H1 (cell line): ENCODE measurements at regions not wholly inside any gene's neighbourhood (a gene's known extent, or its start where the extent isn't known, plus 50 kb on each side); places are given as distances from the start of the nearest gene placed in this dataset.

Experiments
- CTCF ChIA-PET: fragments of 300-600 bp; sonication (Branson Sonifier 250); formaldehyde crosslinking; loops from one replicate; lab custom pipeline; 2021; ENCODE audit not compliant: partially characterized antibody; lab: Charles Lee
- POLR2A ChIA-PET: fragments of 300-600 bp; sonication (Branson Sonifier 250); formaldehyde crosslinking; loops from one replicate; lab custom pipeline; 2021; ENCODE audit warnings: inconsistent platforms; ENCODE audit not compliant: partially characterized antibody; lab: Charles Lee
- DNase-seq, 2 experiments: peaks; one replicate each; pipeline versions ENCODE4 v3.0.0 to v3.0.0-alpha.2; 2010 to 2022; ENCODE audit warnings: low spot score in 2 of 2, low read depth in 1 of 2, mixed read lengths in 1 of 2
- FAIRE-seq: peaks from 2 replicates; lab custom pipeline; 2011; peaks lifted over from hg19 to GRCh38; lab: Jason Lieb, UNC
- H2AFZ ChIP-seq: 2 replicates; pipeline ENCODE4 v1.8.1; 2012; ENCODE audit warnings: low read length, inconsistent platforms
- H2AK5ac ChIP-seq: 2 replicates; pipeline ENCODE4 v1.6.1; 2013; ENCODE audit warnings: low read depth, low read length
- H2BK120ac ChIP-seq: replicated peaks from 2 replicates; pipeline ENCODE3; 2013; ENCODE audit warnings: low read depth, low read length, inconsistent platforms
- H2BK12ac ChIP-seq: 2 replicates; pipeline ENCODE4 v1.6.1; 2013; ENCODE audit warnings: low read depth, low read length
- H2BK15ac ChIP-seq: 2 replicates; pipeline ENCODE4 v1.6.1; 2013; ENCODE audit warnings: low read length
- H2BK20ac ChIP-seq: 2 replicates; pipeline ENCODE4 v1.6.1; 2013; ENCODE audit warnings: low read length
- H2BK5ac ChIP-seq: 2 replicates; pipeline ENCODE4 v1.6.1; 2013; ENCODE audit warnings: low read depth, low read length
- H3K14ac ChIP-seq: 2 replicates; pipeline ENCODE4 v1.6.1; 2013; ENCODE audit warnings: inconsistent platforms; ENCODE audit not compliant: insufficient read length
- H3K18ac ChIP-seq: 2 replicates; pipeline ENCODE4 v1.6.1; 2013; ENCODE audit warnings: low read length; ENCODE audit errors: extremely low read depth
- H3K23ac ChIP-seq: 2 replicates; pipeline ENCODE4 v1.6.1; 2013; ENCODE audit warnings: inconsistent platforms; ENCODE audit not compliant: insufficient read length
- H3K23me2 ChIP-seq: 2 replicates; pipeline ENCODE4 v1.6.1; 2013; ENCODE audit warnings: low read depth, low read length
- H3K27ac ChIP-seq: 2 replicates; pipeline ENCODE4 v1.6.1; 2011; ENCODE audit warnings: low read depth, low read length, inconsistent platforms
- H3K27me3 ChIP-seq, 4 experiments: replicated peaks in 1 of 4; 1 replicate in 1 of 4; 2 replicates in 3 of 4; pipeline versions ENCODE4 v1.6.1 to v1.8.1; 2011 to 2013; ENCODE audit warnings: low read length in 3 of 4, mild to moderate bottlenecking in 3 of 4, inconsistent platforms in 2 of 4, mixed read lengths in 2 of 4, moderate library complexity in 1 of 4; ENCODE audit not compliant: control insufficient read depth in 3 of 4, insufficient read depth in 3 of 4; ENCODE audit errors: extremely low read depth in 1 of 4
- H3K36me3 ChIP-seq, 4 experiments: 2 replicates each; pipeline versions ENCODE4 v1.6.1 to v1.8.1; 2011 to 2013; ENCODE audit warnings: mild to moderate bottlenecking in 4 of 4, low read length in 3 of 4, moderate library complexity in 2 of 4, control low read depth in 1 of 4, inconsistent platforms in 1 of 4; ENCODE audit not compliant: insufficient read depth in 4 of 4, control insufficient read depth in 2 of 4
- H3K4ac ChIP-seq: replicated peaks from 2 replicates; pipeline ENCODE3; 2013; ENCODE audit warnings: low read length, low read depth, mixed read lengths, inconsistent platforms; ENCODE audit not compliant: insufficient read length
- H3K4me1 ChIP-seq, 4 experiments: replicated peaks in 1 of 4; 1 replicate in 1 of 4; 2 replicates in 3 of 4; pipeline versions ENCODE4 v1.6.1 to v1.8.1; 2011 to 2013; ENCODE audit warnings: low read length in 3 of 4, inconsistent platforms in 2 of 4, mixed read lengths in 1 of 4; ENCODE audit not compliant: insufficient read depth in 4 of 4, control insufficient read depth in 3 of 4
- H3K4me2 ChIP-seq, 2 experiments: 2 replicates each; pipeline versions ENCODE4 v1.6.1 to v1.8.1; 2011 to 2013; ENCODE audit warnings: low read depth in 2 of 2, low read length in 2 of 2, control low read depth in 1 of 2, inconsistent platforms in 1 of 2, mild to moderate bottlenecking in 1 of 2; ENCODE audit not compliant: insufficient read depth in 1 of 2
- H3K4me3 ChIP-seq, 4 experiments: fragments of 200-600, 300-600 bp in 1 of 4; sonication (generic), shearing (Covaris generic), sonication (Bioruptor Twin) in 1 of 4; 2 replicates each; pipeline versions ENCODE4 v1.5.1 to v1.8.1; 2011 to 2016; ENCODE audit warnings: low read length in 4 of 4, low read depth in 3 of 4, control low read depth in 2 of 4, inconsistent platforms in 2 of 4, mild to moderate bottlenecking in 2 of 4, mixed read lengths in 1 of 4, moderate library complexity in 1 of 4; ENCODE audit not compliant: insufficient read depth in 2 of 4; ENCODE audit errors: extremely low read depth in 1 of 4
- H3K56ac ChIP-seq: replicated peaks from 2 replicates; pipeline ENCODE3; 2013; ENCODE audit warnings: low read depth, mild to moderate bottlenecking, mixed read lengths, low read length, inconsistent platforms; ENCODE audit not compliant: insufficient read length
- H3K79me1 ChIP-seq: 2 replicates; pipeline ENCODE4 v1.6.1; 2013; ENCODE audit warnings: low read depth, low read length, control low read depth
- H3K79me2 ChIP-seq, 2 experiments: 2 replicates each; pipeline versions ENCODE4 v1.6.1 to v1.8.1; 2012 to 2013; ENCODE audit warnings: low read length in 2 of 2, mild to moderate bottlenecking in 2 of 2, inconsistent platforms in 1 of 2; ENCODE audit not compliant: insufficient read depth in 2 of 2, control insufficient read depth in 1 of 2
- H3K9ac ChIP-seq, 4 experiments: replicated peaks in 1 of 4; 1 replicate in 1 of 4; 2 replicates in 3 of 4; pipeline versions ENCODE4 v1.6.1 to v1.8.1; 2011 to 2013; ENCODE audit warnings: low read depth in 3 of 4, low read length in 3 of 4, control low read depth in 2 of 4, mild to moderate bottlenecking in 2 of 4, moderate library complexity in 2 of 4, inconsistent platforms in 1 of 4; ENCODE audit errors: extremely low read depth in 1 of 4
- H3K9me3 ChIP-seq, 2 experiments: 2 replicates each; pipeline versions ENCODE4 v1.6.1 to v1.8.1; 2012 to 2013; ENCODE audit warnings: mild to moderate bottlenecking in 2 of 2, moderate library complexity in 2 of 2, control low read depth in 1 of 2, inconsistent platforms in 1 of 2, low read depth in 1 of 2, low read length in 1 of 2, mixed read lengths in 1 of 2; ENCODE audit not compliant: insufficient read depth in 2 of 2
- H4K20me1 ChIP-seq, 2 experiments: replicated peaks in 1 of 2; 2 replicates each; pipeline versions ENCODE3 to v1.8.1; 2011 to 2013; ENCODE audit warnings: inconsistent platforms in 2 of 2, low read length in 2 of 2, mild to moderate bottlenecking in 1 of 2; ENCODE audit not compliant: insufficient read depth in 2 of 2, control insufficient read depth in 1 of 2
- H4K5ac ChIP-seq: 2 replicates; pipeline ENCODE4 v1.6.1; 2013; ENCODE audit warnings: low read length, low read depth, mixed read lengths, inconsistent platforms; ENCODE audit not compliant: insufficient read length
- H4K8ac ChIP-seq: 2 replicates; pipeline ENCODE4 v1.8.0; 2013; ENCODE audit warnings: mild to moderate bottlenecking, moderate library complexity, low read length, inconsistent platforms; ENCODE audit not compliant: insufficient read depth; ENCODE audit errors: extremely low read depth
- H4K91ac ChIP-seq: replicated peaks from 2 replicates; pipeline ENCODE3; 2013; ENCODE audit warnings: low read length, mixed read lengths, inconsistent platforms; ENCODE audit not compliant: insufficient read length
- BACH1 ChIP-seq: IDR thresholded peaks from 2 replicates; pipeline ENCODE4 v1.6.1; 2012; ENCODE audit warnings: low read length, improper control_type of control experiment
- BCL11A ChIP-seq, 2 experiments: IDR thresholded peaks; one replicate each; pipeline ENCODE4 v1.6.1; 2011; ENCODE audit warnings: low read depth in 2 of 2, low read length in 2 of 2, mild to moderate bottlenecking in 2 of 2
- CBX8 ChIP-seq: fragments of 300-800, 300-1000 bp; sonication (generic); IDR thresholded peaks from 2 replicates; pipeline ENCODE4 v1.7.1; 2016; ENCODE audit warnings: low read depth, low read length, borderline replicate concordance
- CEBPB ChIP-seq: IDR thresholded peaks from 2 replicates; pipeline ENCODE4 v1.6.1; 2012; ENCODE audit warnings: low read depth, low read length
- CTCF ChIP-seq, 3 experiments: IDR thresholded peaks; 1 replicate in 2 of 3; 2 replicates in 1 of 3; pipeline versions ENCODE4 v1.5.1 to v1.6.1; 2011; ENCODE audit warnings: low read length in 3 of 3, mild to moderate bottlenecking in 3 of 3, inconsistent platforms in 2 of 3, low read depth in 1 of 3, moderate library complexity in 1 of 3; ENCODE audit not compliant: insufficient read depth in 1 of 3; ENCODE audit errors: control extremely low read depth in 1 of 3
- FOSL1 ChIP-seq: IDR thresholded peaks from 2 replicates; pipeline ENCODE4 v1.6.1; 2011; ENCODE audit warnings: mild to moderate bottlenecking, low read depth, low read length, moderate library complexity; ENCODE audit not compliant: insufficient read depth
- MAX ChIP-seq: IDR thresholded peaks from 2 replicates; pipeline ENCODE4 v1.6.1; 2012; ENCODE audit warnings: inconsistent platforms
- POLR2AphosphoS5 ChIP-seq: IDR thresholded peaks from 2 replicates; pipeline ENCODE4 v1.6.1; 2011; ENCODE audit warnings: low read depth, low read length
- RBBP5 ChIP-seq: IDR thresholded peaks from 2 replicates; pipeline ENCODE4 v1.7.1; 2012; ENCODE audit warnings: low read depth, mild to moderate bottlenecking, inconsistent platforms, low read length, moderate library complexity, borderline replicate concordance
- SUZ12 ChIP-seq: fragments of 200-600 bp; sonication (generic); IDR thresholded peaks from 2 replicates; pipeline ENCODE4 v1.6.1; 2012; ENCODE audit warnings: mild to moderate bottlenecking, inconsistent platforms, low read length, moderate library complexity, mixed read lengths
- TBP ChIP-seq: IDR thresholded peaks from 2 replicates; pipeline ENCODE4 v1.6.1; 2011; ENCODE audit warnings: low read depth, low read length, improper control_type of control experiment
- TEAD4 ChIP-seq: IDR thresholded peaks from 2 replicates; pipeline ENCODE4 v1.6.1; 2012; ENCODE audit warnings: low read depth, low read length, inconsistent platforms, mixed read lengths
- ZNF274 ChIP-seq: IDR thresholded peaks from 2 replicates; pipeline ENCODE4 v1.7.0; 2012; ENCODE audit warnings: low read length, borderline replicate concordance; ENCODE audit errors: extremely low read depth
- WGBS, 2 experiments: shearing (Covaris generic) in 1 of 2; methylation state at CpG; one replicate each; pipeline versions ENCODE4 v1.1.6 to v1.1.7; 2013 to 2015; ENCODE audit warnings: low lambda C conversion rate in 2 of 2, mixed read lengths in 2 of 2, inconsistent platforms in 1 of 2, low coverage in 1 of 2, missing lambda C conversion rate in 1 of 2; ENCODE audit not compliant: insufficient replicate concordance in 2 of 2, insufficient coverage in 1 of 2, insufficient read length in 1 of 2; ENCODE audit errors: extremely low coverage in 1 of 2, missing lambda C conversion rate in 1 of 2; 5-methylcytosine and 5-hydroxymethylcytosine counted together

DNA sequence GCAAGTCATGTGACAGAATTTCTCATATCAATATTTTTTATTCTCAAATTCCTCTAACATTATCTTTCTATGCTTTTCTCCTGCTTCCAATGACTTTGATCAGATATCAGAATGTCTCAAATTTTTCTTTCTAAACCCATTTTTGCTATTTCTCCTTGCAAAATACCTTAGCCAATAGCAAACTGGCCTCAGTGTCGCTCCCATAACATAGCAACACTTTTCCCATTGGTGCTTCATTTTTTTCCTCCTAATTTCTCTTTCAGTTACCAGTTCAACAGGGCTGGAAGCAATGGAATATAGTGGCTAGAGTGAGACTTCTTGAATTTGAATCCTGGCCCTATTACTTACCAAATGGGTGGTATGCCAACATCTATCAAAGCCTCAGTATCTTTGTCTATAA, 1091.6 kb downstream of the C4orf33 start:
- Histone ChIP-seq H4K8ac (no peak overlapping the region), H2BK120ac (no peak overlapping the region), H3K9me3 (no peaks in the 10 kb centered on the region; a peak in 1 of 4 replicates), H2BK15ac (no peak overlapping the region), H3K27me3 (no peaks in the 10 kb centered on the region), H2BK12ac (no peak overlapping the region), H3K23ac (no peak overlapping the region), H2AFZ (no peak overlapping the region), H3K14ac (no peak overlapping the region), H4K5ac (no peak overlapping the region), H2BK20ac (no peak overlapping the region), H3K79me1 (no peaks in the 10 kb centered on the region), H3K79me2 (no peaks in the 10 kb centered on the region), H3K4me1 (peaks cover 0 to 3% (median 0%) of the 10 kb centered on the region in 4 experiments; a peak in 2 of 7 replicates), H2AK5ac (no peak overlapping the region), H3K18ac (no peak overlapping the region), H3K23me2 (no peaks in the 10 kb centered on the region), H3K4me2 (no peak overlapping the region), H4K20me1 (no peaks in the 10 kb centered on the region), H4K91ac (no peak overlapping the region), H3K36me3 (no peaks in the 10 kb centered on the region), H3K4ac (no peak overlapping the region), H3K4me3 (no peak overlapping the region), H3K9ac (no peak overlapping the region), H3K27ac (no peak overlapping the region), H3K56ac (no peak overlapping the region), H2BK5ac (no peak overlapping the region)
- ChIA-PET CTCF (no interaction called here), POLR2A (no interaction called here)
- 94% methylated on average over 1 of the region's 1 CpG; no CpG with 5 or more reads in 1 of the 2 experiments for WGBS, 2 experiments
- FAIRE-seq (no peak), DNase-seq (no peak)
- no peak for TF ChIP-seq POLR2AphosphoS5
- TF ChIP-seq SUZ12: no peak
- no peak for TF ChIP-seq CEBPB
- no peak for TF ChIP-seq MAX
- no peak for TF ChIP-seq RBBP5
- TF ChIP-seq ZNF274: no peak
- TF ChIP-seq CTCF (IDR thresholded peaks at IDR 0.05; ENCODE audit: control extremely low read depth in 1 of 3, insufficient read depth in 1 of 3, low read depth in 1 of 3, low read length in 3 of 3): no peak
- TF ChIP-seq FOSL1: no peak
- TF ChIP-seq CBX8: no peak
- TF ChIP-seq BCL11A (IDR thresholded peaks at IDR 0.05; ENCODE audit: low read depth in 2 of 2, low read length in 2 of 2): no peak
- no peak for TF ChIP-seq BACH1
- TF ChIP-seq TEAD4: no peak
- TF ChIP-seq TBP: no peak
